GM18858 (cell line): ENCODE measurements at regions not wholly inside any gene's neighbourhood (a gene's known extent, or its start where the extent isn't known, plus 50 kb on each side); places are given as distances from the start of the nearest gene placed in this dataset.

Experiments used
- ATAC-seq: cut with Tn5 transposase; IDR thresholded peaks from one replicate; pipeline ENCODE4 v1.9.1; 2021; ENCODE audit not compliant: unreplicated experiment

DNA sequence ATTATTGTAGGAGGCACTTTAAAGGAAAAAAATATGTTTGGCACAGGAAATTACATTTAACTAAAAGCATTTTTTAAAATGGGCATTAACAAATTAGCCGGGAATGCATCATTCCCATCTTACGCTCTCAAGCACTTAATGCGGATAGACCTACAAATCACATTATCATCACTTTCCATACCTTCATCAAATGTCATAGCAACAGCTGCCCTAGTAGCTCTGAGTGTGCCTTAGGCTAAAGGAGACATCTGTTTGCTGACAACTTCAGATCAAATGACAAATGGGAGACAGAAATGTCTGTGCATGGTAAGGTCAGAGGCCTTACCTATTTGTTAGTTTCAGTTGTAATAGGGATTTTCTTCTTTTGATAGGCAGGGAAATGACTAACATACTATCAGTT is 773.2 kb upstream of the SLC10A2 start:
- ATAC-seq = no peak

DNA sequence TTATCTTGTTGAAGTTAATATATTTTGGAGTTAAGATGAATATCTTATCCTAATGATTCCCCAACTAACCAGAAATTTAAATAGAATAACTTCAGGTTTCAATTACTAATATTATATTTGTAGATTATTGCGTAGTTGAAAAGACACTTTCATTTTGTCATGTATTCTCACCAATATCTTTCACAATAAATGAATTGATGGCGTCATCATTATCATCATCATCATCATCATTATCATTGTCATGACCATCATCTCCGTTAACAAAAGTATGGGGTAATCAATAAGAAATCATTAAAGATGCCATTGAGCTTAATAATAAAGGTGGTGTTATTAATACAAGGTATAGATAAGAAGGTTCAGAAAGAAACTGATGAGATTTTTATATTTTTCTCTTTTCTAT is 768.8 kb upstream of the SLC10A2 start:
- ATAC-seq = no peak

DNA sequence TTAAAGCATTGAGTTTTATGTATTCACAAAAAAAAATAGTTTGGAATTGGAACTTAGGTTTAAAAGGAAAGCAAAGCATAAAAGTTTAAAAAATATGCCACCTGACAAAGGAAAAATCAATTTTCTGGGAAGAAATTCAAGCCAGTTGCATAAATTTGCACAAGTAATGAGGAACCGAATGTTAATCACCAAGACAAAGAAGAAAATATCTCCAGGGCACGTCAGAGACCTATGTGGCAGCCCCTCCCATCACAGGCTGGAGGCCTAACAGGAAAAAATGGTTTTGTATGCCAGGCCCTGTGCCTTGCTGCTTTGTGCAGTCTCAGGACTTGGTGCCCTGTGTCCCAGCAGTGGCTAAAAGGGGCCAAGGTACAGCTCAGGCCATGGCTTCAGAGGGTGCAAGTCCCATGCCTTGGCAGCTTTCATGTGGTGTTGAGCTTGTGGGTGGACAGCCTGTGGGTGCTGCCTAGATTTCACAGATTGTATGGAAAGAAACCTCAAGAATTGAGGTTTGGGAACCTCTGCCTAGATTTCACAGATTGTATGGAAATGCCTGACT is 767.2 kb upstream of the SLC10A2 start:
- no peak for ATAC-seq

DNA sequence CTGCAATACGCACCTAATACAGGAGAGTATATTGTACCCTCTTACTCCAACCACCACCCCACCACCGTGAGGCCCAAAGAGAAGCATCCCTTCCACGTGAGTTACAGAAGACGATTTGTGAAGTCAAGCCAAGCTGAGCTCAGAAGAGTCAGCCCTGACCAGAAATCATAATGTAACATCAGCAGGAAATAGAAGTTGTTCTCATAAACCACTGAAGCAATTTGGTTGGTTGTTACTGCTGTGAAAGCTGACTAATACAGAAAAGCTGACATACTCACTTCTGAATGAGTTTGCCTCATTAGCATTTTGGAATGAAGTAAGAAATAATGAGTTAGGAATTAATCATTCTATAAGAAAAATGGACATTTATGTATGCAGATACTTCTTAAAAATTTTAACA is 749.4 kb upstream of the SLC10A2 start:
- ATAC-seq = no peak

DNA sequence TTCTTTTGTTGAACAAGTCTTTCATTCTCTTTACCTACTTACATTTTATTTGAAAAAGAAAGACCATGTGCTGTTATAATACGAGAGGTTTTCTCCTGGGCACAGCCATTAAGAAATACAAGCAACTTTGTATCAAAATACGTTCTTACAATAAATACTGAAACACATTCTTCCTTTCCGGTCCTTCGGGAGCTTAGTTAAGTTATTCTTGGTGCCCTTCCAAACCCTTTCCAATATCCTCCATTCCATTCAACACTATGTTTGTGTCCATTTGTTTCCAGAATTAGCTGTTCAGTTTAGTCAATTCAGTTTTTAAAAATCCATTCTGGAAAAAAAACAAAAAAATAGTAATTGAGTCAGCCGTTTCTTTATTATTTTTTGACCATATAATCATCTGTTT is 746.8 kb upstream of the SLC10A2 start:
- no peak for ATAC-seq

DNA sequence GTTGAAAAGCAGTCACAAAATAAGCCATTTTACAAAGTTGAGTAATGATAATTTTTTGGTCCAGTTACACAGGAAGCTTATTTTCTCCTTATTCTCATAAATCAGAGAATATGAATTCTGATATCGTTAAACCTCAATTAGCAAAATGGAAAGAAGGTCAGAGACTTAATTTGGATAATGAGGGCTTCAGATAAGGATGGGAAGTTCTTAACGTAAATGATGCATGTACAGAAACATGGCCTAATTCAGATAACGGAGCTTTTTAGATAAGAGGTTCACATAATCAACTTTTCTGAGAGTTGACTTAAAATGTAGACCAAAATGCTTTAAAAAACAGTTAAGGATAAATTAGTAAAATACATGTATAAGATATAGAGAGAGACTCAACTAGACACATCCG is 746.3 kb upstream of the SLC10A2 start:
- no peak for ATAC-seq

DNA sequence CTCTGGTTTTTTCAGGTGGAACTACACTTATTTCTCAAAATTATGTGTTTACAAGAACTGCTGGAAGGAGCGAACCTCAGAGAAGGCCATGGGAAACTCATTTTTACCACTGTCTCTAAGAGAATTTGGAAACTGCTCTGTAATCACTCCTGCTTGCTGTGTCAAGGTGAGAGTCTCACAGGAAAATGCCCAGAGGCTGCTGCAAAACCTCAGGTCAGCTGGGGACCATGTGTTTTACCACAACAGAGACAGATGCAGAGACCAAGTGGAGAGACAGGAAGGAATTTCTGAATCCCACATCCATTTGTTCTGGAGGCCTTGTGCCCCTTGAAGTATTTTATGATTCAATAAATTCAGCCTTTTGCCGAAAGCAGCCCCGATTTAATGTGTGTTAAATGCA is 743.8 kb upstream of the SLC10A2 start:
- ATAC-seq = no peak

DNA sequence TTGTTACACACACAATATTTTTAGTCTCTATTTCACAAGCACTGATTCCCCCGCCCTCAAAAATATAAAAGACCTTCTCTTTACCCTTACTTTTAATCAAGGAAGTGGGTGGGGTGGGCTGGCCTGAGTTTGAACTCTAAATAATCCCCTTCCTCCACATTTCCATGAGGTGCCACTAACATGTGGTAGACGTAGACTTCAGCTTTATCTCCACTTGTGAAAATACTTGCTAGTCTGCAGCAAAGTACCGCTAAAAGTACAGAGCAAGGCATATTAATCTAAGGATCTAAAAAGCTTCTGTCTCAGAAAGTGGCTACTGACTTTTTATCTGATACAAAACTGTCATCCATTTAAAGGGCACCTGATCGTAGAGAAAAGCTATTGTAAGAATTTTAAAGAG is 739.6 kb upstream of the SLC10A2 start:
- ATAC-seq = no peak

DNA sequence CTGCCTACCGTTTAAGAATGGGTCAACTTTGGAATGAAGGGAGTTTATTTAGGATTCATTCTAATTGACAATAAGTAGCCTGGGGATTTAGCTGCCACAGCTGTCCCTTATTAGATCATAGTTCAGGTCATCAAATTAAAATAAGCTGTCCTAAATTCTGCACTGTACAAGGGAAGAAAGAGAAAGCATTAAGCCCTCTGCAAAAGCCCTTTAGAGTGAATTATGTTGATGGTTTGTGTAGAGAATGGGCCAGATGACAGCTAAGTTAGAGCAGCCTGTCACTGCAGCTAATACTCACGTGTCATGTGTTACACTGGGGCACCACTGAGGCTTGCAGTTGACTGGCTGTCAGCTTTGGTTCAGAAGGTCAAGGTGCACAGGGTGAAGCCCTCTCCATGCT is 737.1 kb upstream of the SLC10A2 start:
- ATAC-seq = no peak

DNA sequence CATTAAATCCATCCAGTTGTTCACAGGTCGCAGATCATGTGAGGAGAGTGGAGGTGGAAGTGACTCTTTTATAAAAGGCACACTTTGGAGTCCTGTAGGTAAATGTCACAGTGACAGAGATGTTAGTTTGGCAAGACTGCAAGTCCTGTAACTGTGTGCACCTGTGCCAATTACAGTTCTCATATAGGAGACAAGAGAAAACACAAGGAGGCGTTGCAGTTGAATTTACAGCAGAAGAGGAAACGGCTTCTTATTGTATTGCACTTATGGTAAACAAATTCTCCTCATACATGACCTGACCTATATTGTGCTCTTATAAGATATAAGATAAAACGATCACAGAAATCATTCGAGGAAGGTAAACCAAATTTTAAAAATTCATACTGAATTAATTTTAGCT is 732.8 kb upstream of the SLC10A2 start:
- ATAC-seq = no peak

DNA sequence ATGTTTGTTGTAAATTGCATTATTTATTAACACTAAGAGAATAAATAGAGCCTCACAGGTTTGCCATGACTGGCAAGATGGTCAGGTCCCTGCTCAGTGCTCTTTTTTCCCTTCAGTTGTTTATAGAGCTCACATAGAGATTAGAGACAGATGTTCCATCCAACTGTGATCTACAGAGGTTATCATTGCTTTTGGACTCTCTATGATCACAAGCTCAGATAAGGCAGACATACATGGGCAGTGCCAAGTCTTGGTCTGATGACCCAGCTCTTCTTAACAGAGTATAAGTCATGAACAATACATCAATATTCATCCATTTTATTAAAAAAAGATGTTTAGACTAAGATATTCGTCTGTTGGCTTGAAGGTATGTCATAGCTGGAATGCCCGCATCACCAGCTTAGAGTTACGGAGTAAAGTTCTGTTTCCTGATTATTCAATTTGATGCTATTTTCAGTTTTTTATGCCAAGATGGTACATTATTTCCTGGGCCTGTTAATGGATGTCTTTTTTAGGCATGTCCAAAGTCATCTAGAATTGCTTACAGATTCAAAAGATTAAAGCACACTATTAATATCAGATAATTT is 729.8 kb upstream of the SLC10A2 start:
- no peak for ATAC-seq

DNA sequence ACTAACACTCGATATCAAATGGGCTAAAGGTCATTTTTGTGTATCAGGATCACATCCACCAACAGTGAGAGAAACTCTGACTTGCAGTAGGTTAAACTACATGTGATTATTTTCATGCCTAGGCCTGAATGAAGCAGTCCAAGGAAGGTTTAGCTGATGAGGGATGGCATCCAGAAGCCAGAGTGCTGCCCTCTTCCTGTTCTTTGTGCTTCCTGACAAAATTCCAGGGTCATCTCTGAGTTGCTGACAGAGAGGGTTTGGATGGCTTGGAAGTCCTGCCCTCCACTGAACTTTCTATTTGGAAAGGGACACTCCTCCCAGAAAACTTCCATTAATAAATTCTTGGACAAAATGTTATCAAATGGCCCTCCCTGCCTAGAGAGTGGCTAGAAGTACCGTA is 728.3 kb upstream of the SLC10A2 start:
- ATAC-seq = no peak

DNA sequence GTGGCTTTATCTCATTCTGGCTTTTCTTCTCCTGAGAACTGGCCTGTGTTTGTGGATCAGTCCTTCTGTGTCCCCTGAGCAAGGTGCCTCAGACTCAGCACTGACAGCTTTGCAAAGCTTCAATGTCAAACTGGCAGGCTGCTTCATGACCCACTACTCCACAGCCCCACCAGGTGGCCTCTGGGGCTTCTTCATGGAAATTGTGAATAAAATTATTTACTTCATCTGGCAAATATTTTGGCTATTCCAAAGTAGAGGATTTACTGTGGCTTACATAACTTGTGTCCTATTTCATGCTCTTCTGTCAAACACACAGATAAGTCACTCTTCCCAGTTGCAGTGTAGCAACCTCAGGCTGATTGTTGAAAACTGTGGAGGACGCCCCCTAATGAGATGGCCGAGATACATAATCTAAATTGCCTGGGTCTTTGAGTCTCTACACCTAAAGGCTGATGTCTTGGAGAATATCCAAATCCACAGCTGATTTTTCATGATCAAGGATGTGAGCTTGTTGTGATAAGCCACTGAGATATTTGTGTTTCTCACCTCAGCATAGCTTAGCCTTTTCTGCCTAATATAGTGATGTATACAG is 721.9 kb upstream of the SLC10A2 start:
- no peak for ATAC-seq

DNA sequence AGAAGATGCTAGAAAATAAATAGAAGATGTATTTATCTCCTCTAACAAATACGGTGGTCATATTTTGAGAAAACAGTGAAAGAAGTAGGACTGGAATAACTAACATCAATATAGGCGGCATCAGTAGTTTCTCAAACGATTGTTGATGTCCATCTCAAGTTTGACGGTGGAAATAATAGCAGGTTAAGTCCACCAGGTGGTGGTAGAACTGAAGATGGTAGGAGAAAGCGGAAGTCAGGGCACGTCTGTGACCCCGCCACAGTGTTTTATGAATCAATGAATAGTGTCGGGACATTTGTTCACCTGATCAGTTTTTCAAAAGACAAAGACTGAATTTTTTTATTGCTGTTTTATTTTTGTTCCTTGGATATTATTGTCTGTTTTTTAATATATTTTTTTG is 706.4 kb upstream of the SLC10A2 start:
- no peak for ATAC-seq

DNA sequence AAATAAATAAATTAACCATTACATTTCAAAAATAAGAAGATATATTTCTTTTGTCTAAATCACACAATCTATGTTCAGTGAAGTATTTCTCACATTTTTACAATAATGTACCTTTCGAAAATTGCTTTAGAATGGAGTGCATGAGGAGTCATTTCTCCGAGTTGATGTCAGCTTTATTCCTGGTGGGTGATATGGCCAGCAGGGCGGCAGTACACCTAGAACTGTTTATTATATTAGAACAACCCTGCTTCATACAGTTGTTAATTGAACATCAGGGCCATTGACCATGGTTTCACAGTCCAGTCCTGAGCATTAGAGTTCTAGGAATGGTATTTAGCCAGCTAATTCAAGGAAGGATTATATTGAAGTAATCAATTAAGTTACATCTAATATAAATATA is 696.3 kb upstream of the SLC10A2 start:
- ATAC-seq = no peak

DNA sequence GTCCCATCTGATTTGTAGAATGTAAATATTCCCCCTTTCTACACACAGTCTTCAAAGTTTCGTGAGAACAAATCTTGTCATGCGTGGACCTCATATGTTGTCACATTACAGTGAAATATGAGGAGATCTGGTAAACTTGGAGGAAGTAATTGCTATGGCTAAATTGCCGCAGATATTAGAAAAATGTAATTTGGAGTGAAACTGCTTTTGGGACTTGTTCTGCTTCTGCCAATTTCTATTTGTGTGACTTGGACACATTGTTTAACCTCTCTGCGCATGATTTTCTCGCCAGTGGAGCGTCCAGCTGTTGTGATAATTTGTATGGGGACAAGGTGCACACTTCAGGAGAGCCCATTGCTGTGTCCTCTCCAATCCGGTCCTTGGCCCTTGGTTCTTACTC is 693.1 kb upstream of the SLC10A2 start:
- ATAC-seq = no peak

DNA sequence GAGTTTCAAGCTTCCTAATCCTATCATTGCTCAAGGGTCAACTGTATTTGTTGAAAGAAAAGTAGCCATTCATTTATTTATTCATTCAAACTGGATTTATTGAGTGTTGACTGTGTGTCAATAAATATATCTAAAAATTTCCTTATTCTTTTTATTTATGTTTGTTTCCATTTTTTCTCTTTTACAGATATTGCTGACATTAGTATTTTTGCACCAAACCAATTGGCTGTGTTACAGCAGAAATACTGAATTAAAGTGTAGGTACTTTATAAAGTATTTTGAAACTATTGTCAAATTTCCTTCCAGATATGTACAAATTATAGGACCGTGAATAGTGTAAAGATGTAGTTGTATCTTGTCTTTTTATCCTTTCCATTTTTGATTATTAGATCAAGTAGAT is 692.0 kb upstream of the SLC10A2 start:
- no peak for ATAC-seq

DNA sequence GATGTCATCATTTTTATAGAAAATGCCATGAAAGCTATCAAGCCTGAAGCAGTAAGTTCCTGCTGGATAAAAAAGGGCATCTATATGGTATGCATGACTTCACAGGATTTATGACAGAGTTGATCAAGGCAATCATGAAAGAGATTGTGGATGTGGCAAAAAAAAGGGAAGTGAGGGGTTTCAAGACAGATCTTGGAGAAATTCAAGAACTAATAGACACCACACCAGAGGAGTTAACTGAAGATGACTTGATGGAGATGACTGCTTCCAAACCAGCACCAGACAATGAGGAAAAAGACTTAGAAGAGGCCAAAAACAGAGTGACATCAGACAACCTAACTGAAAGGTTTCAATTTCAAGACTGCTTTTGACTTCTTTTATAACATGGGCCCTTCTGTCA is 691.1 kb upstream of the SLC10A2 start:
- no peak for ATAC-seq

DNA sequence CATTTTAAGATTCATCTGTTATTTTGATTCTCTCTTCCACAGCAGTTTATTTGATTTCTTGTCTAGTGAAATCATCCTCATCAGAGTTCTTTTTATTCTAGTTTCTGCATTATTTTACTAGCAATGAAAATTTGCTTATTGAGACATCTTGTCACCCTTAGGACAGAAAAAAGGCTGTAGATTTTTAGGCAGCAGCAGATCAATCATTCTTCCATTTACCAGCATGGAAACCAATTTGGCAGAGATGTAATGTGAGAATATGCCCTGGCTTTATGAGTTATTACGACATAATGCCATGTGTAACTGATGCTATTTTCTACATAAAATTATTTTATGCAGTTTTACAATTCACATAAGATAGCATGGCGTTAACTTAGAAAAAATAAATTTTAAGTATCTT is 688.6 kb upstream of the SLC10A2 start:
- no peak for ATAC-seq

DNA sequence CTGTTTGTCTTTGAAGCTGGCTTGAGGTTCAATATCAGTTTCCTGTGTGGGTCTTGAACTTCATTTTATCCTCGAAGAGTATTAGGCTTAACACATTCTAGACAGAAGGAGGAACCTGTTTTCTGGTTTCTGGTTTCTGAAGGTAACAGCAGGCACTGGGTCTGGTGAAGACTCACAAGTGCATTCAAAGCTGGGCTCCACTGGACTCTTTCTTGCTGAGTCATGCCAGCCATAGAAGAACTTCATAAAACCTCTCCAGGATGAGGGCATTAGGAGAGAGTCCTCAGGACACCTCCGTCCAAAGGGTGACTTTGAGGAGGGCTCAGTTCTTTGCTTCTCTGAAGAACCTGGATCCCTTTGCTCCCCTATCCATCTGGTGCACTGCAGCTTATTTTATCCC is 668.6 kb upstream of the SLC10A2 start:
- no peak for ATAC-seq

DNA sequence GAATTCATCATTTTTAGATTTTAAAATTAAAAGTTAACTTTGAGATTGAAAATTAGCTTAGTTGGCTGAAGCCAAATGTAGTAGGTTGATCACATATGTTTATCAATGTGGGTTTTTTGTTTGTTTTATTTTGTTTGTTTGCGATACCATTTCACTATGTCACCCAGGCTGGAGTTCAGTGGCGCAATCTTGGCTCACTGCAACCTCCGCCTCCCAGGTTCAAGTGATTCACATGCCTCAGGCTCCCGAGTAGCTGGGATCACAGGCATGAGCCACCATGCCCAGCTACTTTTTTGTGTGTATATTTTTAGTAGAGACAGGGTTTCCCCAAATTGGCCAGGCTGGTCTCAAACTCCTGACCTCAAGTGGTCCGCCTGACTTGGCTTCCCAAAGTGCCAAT is 665.7 kb upstream of the SLC10A2 start:
- ATAC-seq = no peak

DNA sequence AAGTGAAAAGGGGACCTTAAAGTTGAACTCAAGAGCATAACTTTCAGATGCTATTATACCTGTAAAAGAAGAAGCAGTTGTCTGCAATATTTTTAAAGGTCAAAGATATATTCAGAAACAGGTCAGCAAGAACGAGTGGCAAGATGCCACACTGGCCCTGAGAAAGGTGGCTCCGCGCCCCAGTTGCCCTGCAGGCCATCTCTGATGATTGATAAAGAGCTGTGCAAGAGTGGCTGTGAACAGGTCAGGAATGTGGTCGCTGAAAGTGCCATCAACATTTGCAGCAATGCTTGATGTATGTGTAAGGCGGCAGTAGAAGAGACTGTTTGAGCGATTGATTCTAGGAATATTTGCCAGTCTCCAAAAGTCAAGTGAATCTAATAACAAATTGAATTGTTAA is 664.2 kb upstream of the SLC10A2 start:
- no peak for ATAC-seq

DNA sequence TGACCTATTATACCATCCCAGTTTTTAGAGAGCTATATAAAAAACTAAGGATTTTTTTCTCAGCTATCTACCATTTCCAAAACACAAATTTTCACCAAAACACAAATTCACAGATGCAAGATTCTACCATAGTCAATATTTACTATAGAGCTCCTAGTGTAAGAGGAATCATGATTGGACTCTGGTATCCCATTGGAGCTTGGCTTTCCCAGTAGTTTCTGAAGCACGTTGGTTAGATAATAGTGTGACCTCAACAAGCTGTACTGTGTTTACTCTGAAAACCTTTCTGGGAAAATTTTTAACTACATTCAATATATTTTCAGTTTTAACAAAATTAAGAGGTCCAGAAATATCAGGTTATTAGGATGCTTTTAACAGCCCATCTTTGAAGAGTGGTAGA is 660.6 kb upstream of the SLC10A2 start:
- ATAC-seq = no peak
